ENCODE measurements at regions not wholly inside any gene's neighbourhood (a gene's known extent, or its start where the extent isn't known, plus 50 kb on each side); places are given as distances from the start of the nearest gene placed in this dataset.

DNA sequence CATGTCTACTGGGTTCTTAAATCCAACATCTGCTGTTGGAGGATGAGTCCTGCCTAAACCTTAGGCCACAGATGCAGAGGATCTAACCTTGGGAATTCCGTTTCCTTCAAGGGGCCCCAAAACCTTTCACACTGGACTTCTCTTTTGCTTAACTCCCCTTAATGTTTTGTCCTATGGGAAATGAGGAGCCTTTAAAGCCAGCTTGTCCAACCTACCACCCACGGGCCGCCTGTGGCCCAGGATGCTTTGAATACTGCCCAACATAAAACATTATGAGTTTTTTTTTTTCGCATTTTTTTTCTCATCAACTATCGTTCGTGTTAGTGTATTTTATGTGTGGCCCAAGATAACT lies 157.2 kb upstream of the SLC1A4 start:
- no peak for DNase-seq

DNA sequence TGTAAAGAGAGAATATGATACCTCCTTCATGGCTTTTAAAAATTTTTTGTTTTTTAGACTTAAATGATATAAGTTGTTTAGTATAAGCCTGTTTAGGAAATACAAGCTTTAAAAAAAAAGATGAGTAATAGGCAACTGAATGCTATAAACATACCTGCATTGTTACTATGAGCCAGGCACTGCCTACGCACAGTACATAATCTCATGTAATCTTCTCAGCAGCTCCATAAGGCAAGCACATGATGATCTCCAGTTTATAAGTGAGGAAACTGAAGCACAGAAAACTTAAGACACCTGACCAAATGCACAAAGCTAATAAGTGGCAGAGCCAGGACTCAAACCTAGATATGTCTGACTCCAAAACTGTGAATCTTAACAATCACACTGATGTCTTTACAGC lies 156.3 kb upstream of the SLC1A4 start:
- no peak for DNase-seq

DNA sequence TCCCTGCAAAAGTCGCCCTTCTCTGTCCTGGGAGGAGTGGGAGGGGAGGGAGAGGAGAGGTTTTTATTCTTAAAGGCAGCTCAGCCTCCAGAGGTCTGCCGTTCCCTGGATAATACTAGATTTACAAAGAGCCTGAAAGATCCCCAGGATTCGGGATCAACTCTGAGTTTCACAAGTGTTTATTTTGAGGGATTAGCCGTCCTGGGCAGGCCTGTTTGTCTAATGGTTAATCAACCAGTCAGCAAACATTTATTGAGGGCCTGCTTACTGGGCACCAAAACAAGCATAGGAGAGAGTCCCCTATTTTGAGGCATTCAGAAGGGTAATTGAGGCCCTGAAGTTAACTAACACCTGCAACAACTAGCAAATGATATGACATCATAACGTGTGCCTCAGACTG lies 152.6 kb upstream of the SLC1A4 start:
- no peak for DNase-seq

DNA sequence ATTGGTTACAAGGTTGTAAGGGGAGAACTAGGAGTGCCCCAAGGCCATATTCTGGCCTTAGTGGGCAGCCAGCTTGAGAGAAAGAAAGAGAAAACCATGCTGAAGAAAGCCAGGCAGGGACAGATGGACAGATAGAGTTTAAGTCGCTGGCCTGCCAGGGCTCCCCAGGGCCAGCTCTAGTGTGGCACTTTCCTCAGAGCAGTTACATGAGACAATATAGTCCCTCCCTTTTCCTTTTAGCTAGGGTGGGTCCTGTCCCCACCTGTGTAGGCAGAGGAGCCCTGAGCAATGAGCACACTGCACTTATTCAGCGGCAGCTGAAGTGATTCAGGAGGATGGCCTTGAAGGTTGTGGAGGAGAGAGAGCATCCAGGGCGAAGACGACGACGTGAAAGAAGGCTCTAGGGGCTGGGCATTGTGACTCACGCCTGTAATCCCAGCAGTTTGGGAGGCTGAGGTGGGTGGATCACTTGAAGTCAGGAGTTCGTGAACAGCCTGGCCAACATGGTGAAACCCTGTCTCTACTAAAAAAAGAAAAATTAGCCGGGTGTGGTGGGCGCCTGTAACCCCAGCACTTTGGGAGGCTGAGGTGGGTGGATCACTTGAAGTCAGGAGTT lies 152.0 kb upstream of the SLC1A4 start:
- DNase-seq, result no peak

DNA sequence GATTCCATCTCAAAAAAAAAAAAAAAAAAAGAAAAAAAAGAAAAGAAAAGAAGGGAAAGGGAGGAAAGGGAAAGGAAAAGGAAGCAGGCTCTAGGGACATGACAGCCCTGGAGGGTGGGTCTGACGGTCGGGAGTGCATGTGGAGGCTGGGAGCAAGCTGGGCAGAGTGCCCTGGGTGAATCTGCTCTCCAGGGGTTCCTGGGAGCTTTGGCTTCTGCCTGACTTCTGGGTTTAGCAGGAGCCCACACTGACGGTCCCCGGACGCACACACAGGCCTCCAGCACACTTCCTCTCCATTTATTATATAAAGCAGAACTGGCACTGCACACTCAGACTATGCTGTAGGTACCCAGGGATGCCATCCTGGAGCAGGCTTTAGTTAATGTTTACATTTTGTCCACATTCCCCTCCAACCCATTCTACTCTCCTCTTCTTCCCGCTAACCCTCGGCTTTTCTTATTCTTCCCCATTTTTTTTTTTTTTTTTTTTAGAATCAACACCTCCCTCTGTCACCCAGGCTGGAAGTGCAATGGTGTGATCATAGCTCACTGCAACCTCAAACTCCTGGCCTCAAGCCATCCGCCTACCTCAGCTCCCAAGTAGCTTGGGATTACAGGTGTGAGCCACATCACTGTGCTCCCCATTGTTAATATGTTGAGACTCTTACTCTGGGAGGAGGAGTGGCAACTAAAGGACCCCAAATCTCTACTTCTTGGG lies 151.1 kb upstream of the SLC1A4 start:
- DNase-seq, result peak; percentile 36

DNA sequence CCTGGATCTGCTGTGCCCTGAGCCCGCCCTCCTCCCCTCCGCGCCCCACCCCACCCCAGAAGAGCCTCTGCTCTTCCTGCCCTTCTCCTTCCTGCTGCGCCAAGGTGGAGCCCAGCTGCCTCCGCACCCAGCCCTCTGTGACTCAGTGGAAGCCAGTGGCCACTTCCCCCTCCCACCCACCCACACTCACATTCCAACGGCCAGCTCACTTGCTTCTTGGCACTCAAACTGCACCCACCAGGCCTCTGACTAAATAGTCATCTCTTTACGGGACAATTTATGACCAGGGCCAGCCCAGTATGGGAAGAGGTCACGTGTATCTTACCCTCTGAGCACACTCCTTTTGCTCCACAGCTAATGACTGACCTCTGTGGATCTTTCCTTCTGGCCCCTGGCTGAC lies 150.4 kb upstream of the SLC1A4 start:
- no peak for DNase-seq

DNA sequence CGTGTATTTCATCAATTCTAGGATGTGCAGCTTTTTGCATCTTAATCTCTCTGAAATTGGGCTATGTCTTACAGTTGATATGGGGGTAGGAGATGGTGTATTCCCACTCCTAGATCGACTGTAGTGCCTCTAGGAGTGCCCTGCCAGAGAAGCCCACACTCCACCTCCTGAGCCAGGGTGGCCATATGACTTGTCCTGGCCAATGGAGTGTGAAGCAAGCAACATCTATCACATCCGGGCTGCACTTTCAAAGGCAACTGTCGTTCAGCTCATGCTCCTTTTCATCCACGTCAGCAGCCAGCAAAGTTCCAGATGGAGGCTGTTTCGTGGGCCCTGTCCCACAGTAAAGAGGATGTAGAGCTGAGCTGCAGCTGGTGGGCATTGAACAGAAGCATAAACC lies 149.4 kb upstream of the SLC1A4 start:
- peak; percentile 37 for DNase-seq

DNA sequence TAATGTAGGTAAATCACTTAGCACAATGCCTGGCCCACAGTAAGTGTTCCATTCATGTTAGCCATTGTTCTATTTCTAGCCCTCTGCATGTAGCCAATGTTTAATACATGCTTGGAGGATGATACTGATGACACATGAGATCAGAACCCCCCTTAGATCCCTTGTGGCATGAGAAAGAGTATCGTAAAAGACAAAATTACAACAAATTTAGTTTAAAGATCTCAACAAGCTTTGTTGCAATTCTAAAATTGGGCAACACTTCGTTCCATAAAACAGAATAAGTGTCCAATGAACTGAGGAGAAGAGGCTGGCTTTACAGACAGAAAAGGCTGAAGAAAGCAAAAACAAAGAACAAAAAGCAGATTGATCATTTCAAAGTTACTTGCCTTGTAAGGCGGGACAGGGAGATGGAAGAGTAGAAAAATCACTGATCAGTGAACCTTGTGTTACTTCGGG lies 148.7 kb upstream of the SLC1A4 start:
- no peak for DNase-seq

DNA sequence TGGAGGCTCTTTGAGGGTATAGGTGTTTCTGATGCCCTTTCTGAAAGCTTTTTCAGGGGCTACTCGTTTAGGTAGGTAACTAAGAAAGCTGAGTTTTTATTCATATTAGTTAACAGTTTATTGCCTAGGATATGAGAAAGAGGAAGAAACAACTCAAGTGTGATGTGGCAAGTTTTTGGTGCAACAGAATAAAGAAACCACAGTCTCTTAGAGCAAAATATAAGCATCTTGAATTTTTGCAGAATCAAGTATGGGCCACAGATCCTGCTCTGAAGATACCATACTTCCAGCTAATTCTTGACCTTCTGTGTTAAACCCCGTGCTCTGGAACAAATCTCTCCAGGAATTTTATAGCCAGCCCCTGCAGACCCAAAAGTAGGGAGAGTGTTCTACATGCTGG lies 147.7 kb upstream of the SLC1A4 start:
- DNase-seq, result no peak

DNA sequence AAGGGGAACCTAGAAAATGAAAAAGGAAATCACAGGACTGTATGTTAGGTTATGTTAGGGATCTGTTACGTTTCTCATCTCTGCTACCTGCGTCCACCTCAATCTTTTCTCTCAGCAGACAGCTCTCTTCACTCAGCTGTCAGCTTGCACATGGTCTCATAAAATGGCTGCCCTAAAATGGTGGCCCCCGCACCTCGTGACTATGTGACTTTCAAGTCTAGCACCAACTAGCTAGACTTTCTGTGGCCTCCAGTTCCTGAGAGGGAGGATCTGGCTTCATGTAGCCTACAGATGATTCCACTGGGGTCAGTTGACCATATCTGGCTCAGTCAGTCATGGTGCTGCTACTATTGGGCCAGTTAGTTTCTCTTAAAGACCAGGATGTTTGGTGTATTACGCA lies 147.2 kb upstream of the SLC1A4 start:
- no peak for DNase-seq

DNA sequence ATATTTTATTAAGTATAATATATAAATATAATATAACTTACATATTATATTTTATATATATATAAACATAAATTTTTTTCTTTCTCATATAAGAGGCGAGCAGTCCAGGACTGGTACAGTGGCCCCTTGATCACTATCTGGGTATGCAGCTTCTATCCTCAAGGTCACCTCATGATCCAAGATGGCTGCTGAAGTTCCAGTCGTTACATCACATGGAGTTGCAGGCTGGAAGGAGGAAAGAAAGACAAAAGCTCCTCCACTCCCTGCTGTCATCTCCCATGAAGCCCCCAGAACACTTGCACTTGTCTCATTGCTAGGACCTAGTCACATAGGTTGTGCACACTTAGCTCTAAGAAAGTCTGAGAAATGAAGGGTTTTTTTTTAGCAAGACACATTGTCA lies 145.1 kb upstream of the SLC1A4 start:
- DNase-seq, result no peak

DNA sequence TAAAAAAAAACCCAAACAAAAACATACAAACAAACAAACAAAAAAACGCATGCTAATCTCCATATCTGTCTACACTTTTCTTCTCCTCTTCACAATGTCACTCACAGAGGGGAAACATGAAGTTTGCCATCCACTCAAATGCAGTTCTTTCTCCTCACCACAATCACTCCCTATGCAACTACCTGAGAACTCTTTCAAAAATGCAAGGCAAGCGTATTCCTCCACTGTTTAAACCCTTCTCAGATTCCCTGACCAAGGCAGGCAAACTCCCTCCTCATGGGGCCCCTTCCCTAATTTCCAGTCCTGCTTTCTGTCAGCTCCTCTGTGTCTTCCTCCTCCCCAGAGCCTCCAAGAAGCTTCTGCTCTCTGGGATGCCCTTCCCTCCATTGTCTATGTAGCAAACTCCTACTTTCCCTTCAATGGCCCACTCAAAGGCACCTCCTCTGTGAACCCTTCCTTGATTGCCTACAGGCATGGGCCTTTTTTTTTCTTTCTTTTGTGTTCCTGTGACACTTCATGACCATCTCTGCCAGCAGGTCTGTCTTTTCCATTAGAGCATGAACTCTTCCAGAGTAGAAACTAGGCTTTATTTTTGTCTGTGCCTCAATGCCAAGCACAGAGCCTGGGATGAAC lies 143.8 kb upstream of the SLC1A4 start:
- no peak for DNase-seq

DNA sequence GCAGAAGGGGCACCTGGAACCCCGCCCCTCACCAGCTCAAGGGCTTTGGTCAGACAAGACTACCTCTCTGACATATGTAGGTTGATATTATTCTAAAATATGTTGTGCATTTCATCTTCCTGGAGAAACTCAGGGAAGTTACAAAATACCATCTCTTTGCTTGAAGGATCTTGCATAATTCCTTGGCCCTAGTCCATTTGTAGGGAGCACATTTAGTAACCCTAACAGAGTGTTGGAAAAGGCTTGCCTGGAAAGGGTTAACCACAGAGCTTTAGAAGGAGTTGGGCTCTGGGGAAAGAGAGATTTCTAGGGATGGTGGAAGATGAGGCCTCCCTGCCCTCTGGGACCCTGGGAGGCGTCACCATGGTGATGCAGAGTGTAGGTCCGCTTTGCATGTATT lies 143.0 kb upstream of the SLC1A4 start:
- DNase-seq, result no peak

DNA sequence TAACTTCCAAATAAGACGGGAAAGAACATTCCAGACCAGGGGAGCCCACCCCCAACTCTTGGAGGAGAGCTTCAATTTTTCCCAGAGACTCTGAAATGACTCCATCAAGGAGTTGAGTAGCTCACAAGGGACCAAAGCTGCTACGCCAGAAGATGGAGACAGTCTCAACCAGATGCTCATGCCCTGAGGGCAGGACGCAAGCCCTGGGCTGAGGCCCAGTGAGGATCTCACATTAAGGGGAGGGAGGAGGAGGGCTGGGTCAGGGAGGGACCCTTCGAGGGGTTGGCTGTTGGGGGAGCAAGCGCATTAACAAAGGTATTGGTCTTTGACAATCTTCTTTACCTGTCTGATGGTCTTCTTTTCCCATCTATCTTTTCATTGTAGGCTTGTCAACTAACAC lies 141.3 kb upstream of the SLC1A4 start:
- no peak for DNase-seq

DNA sequence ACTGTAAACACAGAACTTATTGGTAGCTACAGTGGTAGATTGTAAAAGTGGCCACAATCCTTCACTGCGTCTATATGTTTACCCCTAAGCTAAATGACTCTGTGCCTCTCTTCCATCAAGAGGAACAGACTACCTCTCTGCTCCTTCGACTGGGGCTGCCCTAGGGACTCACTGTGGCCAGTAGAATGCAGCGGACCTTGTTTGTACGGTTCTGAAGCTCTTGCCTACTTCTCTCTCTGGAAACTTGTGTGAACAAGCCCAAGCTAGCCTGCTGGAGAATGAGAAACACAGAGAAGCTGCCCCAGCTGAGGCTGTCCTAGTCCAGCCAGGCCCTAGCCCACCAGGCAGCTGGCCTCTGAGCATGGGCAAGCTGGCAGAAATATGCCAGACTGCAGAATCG lies 140.8 kb upstream of the SLC1A4 start:
- no peak for DNase-seq

DNA sequence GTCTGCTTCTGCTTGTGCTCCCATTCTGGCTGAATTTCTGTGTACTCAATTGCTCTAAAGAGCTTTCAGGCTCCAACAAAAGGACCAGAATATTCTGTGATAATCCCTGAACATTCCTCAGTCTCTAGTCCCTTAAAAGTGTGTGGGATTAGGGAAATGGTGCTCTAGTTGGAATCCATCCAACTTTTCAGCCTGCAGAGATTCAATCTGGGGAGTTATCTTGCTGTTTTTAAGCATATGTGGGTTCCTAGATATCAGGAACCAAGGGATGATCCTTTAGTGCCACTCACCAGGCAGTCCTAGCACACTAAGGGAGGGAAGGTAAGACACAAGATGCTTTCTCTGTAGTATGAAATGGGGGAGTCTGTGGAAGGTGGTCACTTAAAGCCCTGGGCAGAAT lies 140.3 kb upstream of the SLC1A4 start:
- no peak for DNase-seq

DNA sequence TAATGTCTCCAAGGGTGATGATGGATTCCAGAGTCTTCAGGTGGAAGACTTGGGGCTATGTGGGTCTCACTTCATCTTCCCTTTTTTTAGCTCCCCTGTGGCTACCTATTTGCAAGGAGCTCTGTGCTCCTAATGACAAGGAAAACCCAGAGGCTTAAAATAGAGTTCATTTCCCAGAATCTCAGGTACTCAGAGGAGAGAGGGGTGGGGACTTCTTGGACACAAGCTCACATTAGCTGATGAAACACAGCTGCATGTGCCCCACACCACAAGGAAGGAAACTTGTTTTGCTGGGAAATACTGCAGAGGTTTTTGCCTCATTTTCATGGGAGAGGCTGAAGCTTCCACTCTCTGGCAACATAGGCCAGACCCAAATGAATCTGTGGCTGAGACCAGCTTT lies 138.6 kb upstream of the SLC1A4 start:
- no peak for DNase-seq

DNA sequence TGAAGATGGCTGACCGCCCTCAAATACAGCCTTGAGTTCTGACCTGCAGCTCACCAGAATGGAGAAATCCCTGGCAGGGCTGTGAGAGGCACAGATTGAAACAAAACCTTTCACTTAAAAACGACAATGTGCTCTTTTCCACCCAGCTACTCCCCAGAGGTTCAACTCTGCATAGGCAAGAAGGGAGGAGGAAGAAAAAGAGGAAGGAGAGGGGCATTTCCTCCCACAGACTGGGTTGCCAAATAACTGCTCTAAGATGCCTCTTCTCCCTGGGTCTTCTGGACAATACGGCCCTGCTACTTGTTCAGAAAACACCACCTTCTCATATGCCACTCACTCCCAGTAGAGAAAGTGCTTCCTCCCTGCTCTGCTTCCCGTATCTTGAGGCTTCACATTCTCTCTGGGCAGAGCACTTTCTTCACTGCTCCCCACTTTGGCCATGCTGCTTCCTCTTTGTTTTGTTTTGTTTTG lies 136.4 kb upstream of the SLC1A4 start:
- no peak for DNase-seq

DNA sequence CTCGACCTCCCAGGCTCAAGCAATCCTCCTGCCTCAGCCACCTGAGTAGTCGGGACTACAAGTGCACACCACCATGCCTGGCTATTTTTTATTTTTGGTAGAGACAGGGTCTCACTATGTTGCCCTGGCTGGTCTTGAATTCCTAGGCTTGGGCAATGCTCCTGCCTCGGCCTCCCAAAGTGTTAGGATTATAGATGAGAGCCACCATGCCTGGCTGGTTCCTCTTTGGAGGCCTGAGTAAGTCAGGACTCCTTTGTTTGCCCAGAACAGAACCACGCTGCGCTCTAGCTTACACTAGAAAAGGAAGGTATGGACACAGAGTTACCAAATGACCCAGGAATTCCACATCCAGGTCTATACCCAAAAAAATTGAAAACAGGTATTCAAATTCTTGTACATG lies 135.9 kb upstream of the SLC1A4 start:
- DNase-seq, result no peak

DNA sequence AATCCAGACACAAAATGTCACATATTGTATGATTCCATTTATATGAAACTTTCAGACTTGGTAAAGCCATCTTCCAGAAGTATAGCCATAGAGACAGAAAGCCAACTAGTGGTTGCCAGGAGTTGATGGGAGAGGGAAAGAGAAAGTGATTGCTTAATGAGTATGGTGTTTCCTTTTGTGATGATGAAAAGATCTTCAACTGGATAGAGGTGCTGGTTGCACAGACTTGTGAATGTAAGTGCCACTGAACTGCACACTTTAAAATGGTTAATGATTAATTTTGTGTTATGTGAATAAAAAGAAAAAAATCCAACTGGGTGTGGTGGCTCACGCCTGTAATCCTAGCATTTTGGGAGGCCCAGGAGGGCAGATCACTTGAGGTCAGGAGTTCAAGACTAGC lies 135.3 kb upstream of the SLC1A4 start:
- DNase-seq, result no peak

DNA sequence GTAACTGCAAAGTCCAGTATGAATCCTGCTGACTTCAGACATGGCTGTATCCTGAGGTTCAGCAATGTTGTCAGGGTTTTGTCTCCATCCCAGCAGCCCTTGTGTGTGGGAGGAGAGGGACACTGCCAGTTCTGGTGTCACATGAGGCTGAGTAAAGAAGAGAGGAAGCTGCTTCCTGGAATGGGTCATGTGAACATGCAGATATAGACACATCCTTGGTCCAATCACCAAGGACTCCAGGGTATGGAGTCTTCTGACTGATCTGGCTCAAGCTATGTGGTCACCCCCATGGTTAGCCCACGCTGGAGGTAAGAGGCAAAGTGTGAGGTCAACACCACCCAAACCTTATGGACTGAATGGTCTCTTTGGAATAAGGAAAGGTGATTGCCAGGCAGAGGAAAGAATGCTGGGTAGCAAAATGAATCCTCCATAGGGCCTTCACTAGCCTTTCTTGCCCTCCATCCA lies 134.4 kb upstream of the SLC1A4 start:
- DNase-seq, result no peak

DNA sequence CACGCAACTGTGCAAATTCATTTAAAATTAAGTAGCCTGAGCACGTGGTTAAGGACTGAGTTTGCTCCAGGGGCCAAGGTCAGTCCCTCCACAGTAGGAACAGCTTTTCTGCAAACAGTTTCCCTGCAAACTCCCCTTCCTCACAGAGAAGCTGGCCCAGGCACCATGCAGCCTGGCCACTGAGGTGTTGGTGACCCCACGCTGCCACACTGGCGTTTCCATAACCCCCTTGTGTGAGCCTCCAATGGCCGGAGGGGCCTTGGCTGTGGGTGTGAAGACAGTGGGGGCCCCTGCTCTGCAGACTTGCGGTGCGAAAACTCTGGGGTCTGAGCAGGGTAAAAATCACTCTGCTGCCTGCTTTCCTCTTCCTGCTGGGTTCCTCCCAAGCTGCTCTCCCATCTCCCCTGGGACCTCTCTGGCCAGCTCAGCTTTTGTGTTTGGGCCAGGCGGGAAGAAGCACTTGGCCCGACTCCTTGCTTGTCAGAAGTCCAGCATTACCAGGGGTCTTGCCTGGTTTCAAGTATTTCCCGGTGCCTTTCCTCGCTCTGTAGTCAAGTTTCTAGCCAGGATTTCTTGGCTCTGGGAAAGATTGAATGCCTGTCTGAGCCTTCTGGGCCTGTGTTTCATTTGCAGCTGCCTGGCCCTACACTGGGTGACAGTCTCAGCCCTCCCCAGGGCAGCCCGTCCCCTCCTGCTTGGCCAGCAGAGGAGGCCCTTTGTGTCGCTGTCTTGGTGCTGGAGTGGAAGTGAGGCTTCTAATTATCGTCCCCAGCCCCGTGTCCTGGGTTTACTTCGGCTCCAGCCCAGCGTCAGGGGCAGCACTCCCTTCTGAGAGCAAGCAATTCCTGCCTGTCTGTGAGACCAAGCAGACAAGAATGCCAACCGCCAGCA lies 131.4 kb upstream of the SLC1A4 start:
- DNase-seq, result peak; percentile 79
